Stimulated activated CD8-positive, alpha-beta memory T cell treated with anti-CD3 and anti-CD28 coated beads, Interleukin-15, amount 100 ng/mL, for 1 hour (primary cell): ENCODE measurements at regions not wholly inside any gene's neighbourhood (a gene's known extent, or its start where the extent isn't known, plus 50 kb on each side); places are given as distances from the start of the nearest gene placed in this dataset.

Source experiments
- DNase-seq: peaks from one replicate; pipeline ENCODE4 v3.0.0-alpha.2; 2020; ENCODE audit warnings: low read depth

- DNase-seq = no peak
Observed at GRCh38 chr2:176732780-176733179, 463.5 kb downstream of the MTX2 start.

- no peak for DNase-seq
Observed at GRCh38 chr2:176733698-176734430, 464.6 kb downstream of the MTX2 start.

- no peak for DNase-seq
Observed at GRCh38 chr2:176734868-176735267, 465.6 kb downstream of the MTX2 start.

- DNase-seq = no peak
Observed at GRCh38 chr2:176742271-176742670, 470.3 kb upstream of the HNRNPA3 start.

- no peak for DNase-seq
Observed at GRCh38 chr2:176743671-176744070, 468.9 kb upstream of the HNRNPA3 start.

GRCh38 chr2:176744146-176744545, 468.4 kb upstream of the HNRNPA3 start:
- no peak for DNase-seq

- DNase-seq = no peak
Observed at GRCh38 chr2:176745543-176746200, 466.9 kb upstream of the HNRNPA3 start.

GRCh38 chr2:176746411-176746810, 466.2 kb upstream of the HNRNPA3 start:
- DNase-seq = no peak

GRCh38 chr2:176747506-176747905, 465.1 kb upstream of the HNRNPA3 start:
- no peak for DNase-seq

- no peak for DNase-seq
Observed at GRCh38 chr2:176747928-176748327, 464.7 kb upstream of the HNRNPA3 start.

GRCh38 chr2:176748662-176749061, 463.9 kb upstream of the HNRNPA3 start:
- no peak for DNase-seq

- DNase-seq = no peak
Observed at GRCh38 chr2:176751314-176752227, 461.0 kb upstream of the HNRNPA3 start.

- no peak for DNase-seq
Observed at GRCh38 chr2:176752295-176752694, 460.3 kb upstream of the HNRNPA3 start.

- DNase-seq = no peak
Observed at GRCh38 chr2:176753205-176753604, 459.4 kb upstream of the HNRNPA3 start.

- DNase-seq = no peak
Observed at GRCh38 chr2:176753752-176754474, 458.7 kb upstream of the HNRNPA3 start.

GRCh38 chr2:176755537-176756135, 457.0 kb upstream of the HNRNPA3 start:
- no peak for DNase-seq

GRCh38 chr2:176758426-176758825, 454.2 kb upstream of the HNRNPA3 start:
- DNase-seq = no peak

- DNase-seq = no peak
Observed at GRCh38 chr2:176760439-176760838, 452.2 kb upstream of the HNRNPA3 start.

- DNase-seq = no peak
Observed at GRCh38 chr2:176763130-176763529, 449.5 kb upstream of the HNRNPA3 start.

- DNase-seq = no peak
Observed at GRCh38 chr2:176763851-176764404, 448.7 kb upstream of the HNRNPA3 start.

- no peak for DNase-seq
Observed at GRCh38 chr2:176764921-176765320, 447.7 kb upstream of the HNRNPA3 start.
